ENCODE measurements at regions not wholly inside any gene's neighbourhood (a gene's known extent, or its start where the extent isn't known, plus 50 kb on each side); places are given as distances from the start of the nearest gene placed in this dataset.

DNA sequence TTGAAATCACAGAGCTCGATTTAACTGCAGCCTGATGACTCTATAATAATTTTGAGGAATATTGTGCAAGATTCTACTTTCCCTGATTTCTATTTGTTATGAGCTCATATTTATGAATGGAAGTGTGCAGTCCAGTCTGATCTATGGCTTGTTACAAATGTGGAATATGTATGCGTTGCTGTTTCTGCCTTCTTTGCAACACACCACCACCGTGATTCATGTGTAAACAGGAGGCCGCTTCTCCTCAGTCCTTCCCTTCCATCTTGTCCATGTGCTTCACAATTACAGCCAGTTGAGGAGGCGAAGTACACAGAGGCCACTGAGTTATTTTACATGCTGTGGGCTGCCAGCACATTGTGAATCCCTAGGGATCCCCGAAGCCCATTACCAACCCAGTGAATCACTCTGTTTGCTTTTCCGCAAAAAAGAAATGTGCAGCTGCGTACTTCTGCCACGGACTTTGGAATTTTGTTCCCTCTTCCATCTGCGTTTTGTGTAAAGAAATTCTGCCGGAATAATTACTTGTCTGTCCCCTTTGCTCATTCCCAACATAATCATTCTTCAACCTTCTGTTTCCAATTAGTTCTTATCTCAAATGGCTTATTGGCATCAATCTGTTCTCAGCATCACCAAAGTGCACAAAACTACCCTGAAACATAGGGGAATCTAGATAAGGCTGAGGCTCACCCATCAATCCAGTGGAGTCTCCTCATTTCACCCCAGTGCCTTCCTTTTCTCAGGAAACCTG lies 551.6 kb upstream of the CITED2 start:
- Histone ChIP-seq H3K27me3 (no peaks in the 10 kb centered on the region), H3K9me2 (replicated peaks; ENCODE audit: insufficient read depth) (no peaks in the 10 kb centered on the region), H3K4me1 (ENCODE audit: insufficient read depth) (peaks cover 14% of the 10 kb centered on the region), H2AFZ (no peak overlapping the region), H3K4me3 (no peak overlapping the region), H3K36me3 (replicated peaks; ENCODE audit: insufficient read depth, low read depth) (no peaks in the 10 kb centered on the region), H3K9me3 (ENCODE audit: low read depth) (no peaks in the 10 kb centered on the region), H3K4me2 (peak overlapping the region; percentile 10), H3K79me2 (no peaks in the 10 kb centered on the region), H3K27ac (peak overlapping the region; percentile 71), H4K20me1 (ENCODE audit: insufficient read depth, poor library complexity, severe bottlenecking) (no peaks in the 10 kb centered on the region)
- TF ChIP-seq EZH2 (IDR thresholded peaks at IDR 0.05; ENCODE audit: borderline replicate concordance): no peak
- no peak for TF ChIP-seq EZH2phosphoT487 (IDR thresholded peaks at IDR 0.05; ENCODE audit: low read depth, severe bottlenecking, unreplicated experiment)
- TF ChIP-seq, protein P1, sequence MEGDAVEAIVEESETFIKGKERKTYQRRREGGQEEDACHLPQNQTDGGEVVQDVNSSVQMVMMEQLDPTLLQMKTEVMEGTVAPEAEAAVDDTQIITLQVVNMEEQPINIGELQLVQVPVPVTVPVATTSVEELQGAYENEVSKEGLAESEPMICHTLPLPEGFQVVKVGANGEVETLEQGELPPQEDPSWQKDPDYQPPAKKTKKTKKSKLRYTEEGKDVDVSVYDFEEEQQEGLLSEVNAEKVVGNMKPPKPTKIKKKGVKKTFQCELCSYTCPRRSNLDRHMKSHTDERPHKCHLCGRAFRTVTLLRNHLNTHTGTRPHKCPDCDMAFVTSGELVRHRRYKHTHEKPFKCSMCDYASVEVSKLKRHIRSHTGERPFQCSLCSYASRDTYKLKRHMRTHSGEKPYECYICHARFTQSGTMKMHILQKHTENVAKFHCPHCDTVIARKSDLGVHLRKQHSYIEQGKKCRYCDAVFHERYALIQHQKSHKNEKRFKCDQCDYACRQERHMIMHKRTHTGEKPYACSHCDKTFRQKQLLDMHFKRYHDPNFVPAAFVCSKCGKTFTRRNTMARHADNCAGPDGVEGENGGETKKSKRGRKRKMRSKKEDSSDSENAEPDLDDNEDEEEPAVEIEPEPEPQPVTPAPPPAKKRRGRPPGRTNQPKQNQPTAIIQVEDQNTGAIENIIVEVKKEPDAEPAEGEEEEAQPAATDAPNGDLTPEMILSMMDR (IDR thresholded peaks at IDR 0.05; ENCODE audit: poor library complexity): no peak
- 27% methylated on average over 11 of the region's 11 CpGs for WGBS (ENCODE audit: low lambda C conversion rate, missing lambda C conversion rate)
- peak; percentile 68 for DNase-seq (ENCODE audit: low spot score)

DNA sequence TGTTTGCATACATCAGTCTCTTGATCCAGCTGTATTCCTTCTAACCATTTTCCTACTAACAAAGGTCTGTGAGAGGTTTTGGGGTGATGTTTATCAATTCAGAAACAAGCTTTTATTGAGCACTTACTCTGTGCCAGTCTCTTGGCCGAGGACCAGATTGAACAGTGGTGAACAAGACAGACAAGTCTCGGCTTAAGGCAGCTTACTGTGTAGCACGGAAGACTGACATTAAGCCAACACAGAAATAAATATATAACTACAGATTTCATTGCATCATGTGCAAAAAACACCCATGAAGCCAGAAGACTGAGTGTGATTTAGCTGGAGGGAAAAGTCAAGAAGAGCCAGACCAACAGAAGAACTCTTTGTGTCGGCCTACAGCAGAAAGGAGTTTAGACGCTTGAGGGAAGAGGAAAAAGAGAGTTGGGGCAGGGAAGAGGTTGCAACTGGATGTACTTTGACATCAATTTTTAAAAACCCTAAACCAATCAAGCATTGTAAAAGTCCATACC lies 549.6 kb upstream of the CITED2 start:
- 91% methylated on average over 5 of the region's 5 CpGs for WGBS (ENCODE audit: low lambda C conversion rate, missing lambda C conversion rate)

DNA sequence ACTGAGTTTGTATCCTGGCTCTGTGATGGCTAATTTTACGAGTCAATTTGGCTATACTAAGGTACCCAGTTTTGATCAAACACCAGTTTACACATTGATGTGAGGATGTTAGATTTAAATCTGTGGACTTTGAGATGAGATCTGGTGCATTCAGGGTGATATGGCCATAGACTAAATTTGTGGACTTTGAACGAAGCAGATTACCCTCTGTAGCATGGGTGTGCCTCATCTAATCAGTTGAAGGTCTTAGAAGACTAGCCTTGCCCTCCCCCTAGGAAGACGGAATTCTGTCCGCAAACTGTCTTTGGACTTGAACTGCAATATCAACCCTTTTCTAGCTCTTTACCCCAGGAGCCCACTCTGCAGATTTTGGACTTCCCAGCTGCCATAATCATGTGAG lies 547.8 kb upstream of the CITED2 start:
- Histone ChIP-seq H3K4me2 (no peak overlapping the region), H3K36me3 (replicated peaks; ENCODE audit: insufficient read depth, low read depth) (no peaks in the 10 kb centered on the region), H3K9me3 (ENCODE audit: low read depth) (no peaks in the 10 kb centered on the region), H3K27ac (no peak overlapping the region), H3K4me3 (no peak overlapping the region), H3K27me3 (no peaks in the 10 kb centered on the region), H3K79me2 (no peaks in the 10 kb centered on the region), H3K9me2 (replicated peaks; ENCODE audit: insufficient read depth) (no peaks in the 10 kb centered on the region), H4K20me1 (ENCODE audit: insufficient read depth, poor library complexity, severe bottlenecking) (no peaks in the 10 kb centered on the region), H3K4me1 (ENCODE audit: insufficient read depth) (peaks cover 21% of the 10 kb centered on the region), H2AFZ (no peak overlapping the region)
- TF ChIP-seq, protein P1 (IDR thresholded peaks at IDR 0.05; ENCODE audit: poor library complexity): no peak
- TF ChIP-seq EZH2 (IDR thresholded peaks at IDR 0.05; ENCODE audit: borderline replicate concordance): no peak
- no peak for TF ChIP-seq EZH2phosphoT487 (IDR thresholded peaks at IDR 0.05; ENCODE audit: low read depth, severe bottlenecking, unreplicated experiment)
- no peak for DNase-seq (ENCODE audit: low spot score)
- WGBS (ENCODE audit: low lambda C conversion rate, missing lambda C conversion rate): 78% methylated on average over 4 of the region's 4 CpGs

More for the DNA sequence above, 549.6 kb upstream of the CITED2 start:
- H3K4me3 ChIP-seq: no peak overlapping the region
- no peak overlapping the region for H2AFZ ChIP-seq
- TF ChIP-seq EZH2 (IDR thresholded peaks at IDR 0.05; ENCODE audit: borderline replicate concordance): no peak
- no peaks in the 10 kb centered on the region for H3K27me3 ChIP-seq
- no peak overlapping the region for H3K4me2 ChIP-seq
- no peak for DNase-seq (ENCODE audit: low spot score)
- H3K36me3 ChIP-seq (replicated peaks; ENCODE audit: insufficient read depth, low read depth): no peaks in the 10 kb centered on the region
- no peaks in the 10 kb centered on the region for H3K79me2 ChIP-seq
- no peaks in the 10 kb centered on the region for H3K9me2 ChIP-seq (replicated peaks; ENCODE audit: insufficient read depth)
- H3K9me3 ChIP-seq (ENCODE audit: low read depth): no peaks in the 10 kb centered on the region
- peaks cover 21% of the 10 kb centered on the region for H3K4me1 ChIP-seq (ENCODE audit: insufficient read depth)
- no peak overlapping the region for H3K27ac ChIP-seq
- H4K20me1 ChIP-seq (ENCODE audit: insufficient read depth, poor library complexity, severe bottlenecking): no peaks in the 10 kb centered on the region

DNA sequence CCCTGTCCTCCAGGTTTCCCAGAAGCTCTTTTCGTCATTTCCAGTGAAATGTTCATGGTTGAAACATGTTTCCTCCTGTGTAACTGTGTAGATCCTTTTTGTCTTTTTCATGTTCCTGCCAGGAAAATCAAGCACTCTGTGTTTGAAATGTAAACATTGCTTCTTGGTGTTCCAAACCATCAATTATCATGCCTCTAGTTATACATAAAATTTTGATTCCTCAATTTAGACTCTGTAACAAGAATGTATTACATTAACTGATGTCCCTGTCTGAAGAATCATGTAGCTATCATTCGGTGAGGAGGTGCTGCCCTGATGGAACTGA lies 546.3 kb upstream of the CITED2 start:
- no peaks in the 10 kb centered on the region for H3K36me3 ChIP-seq (replicated peaks; ENCODE audit: insufficient read depth, low read depth)
- DNase-seq (ENCODE audit: low spot score): no peak
- H3K79me2 ChIP-seq: no peaks in the 10 kb centered on the region
- no peak overlapping the region for H3K4me2 ChIP-seq
- H2AFZ ChIP-seq: no peak overlapping the region
- H3K4me3 ChIP-seq: no peak overlapping the region
- TF ChIP-seq, protein P1 (IDR thresholded peaks at IDR 0.05; ENCODE audit: poor library complexity): no peak
- TF ChIP-seq EZH2phosphoT487 (IDR thresholded peaks at IDR 0.05; ENCODE audit: low read depth, severe bottlenecking, unreplicated experiment): no peak
- no peak for TF ChIP-seq EZH2 (IDR thresholded peaks at IDR 0.05; ENCODE audit: borderline replicate concordance)
- H3K4me1 ChIP-seq (ENCODE audit: insufficient read depth): peaks cover 14% of the 10 kb centered on the region
- no peak overlapping the region for H3K27ac ChIP-seq
- 84% methylated on average over 2 of the region's 2 CpGs for WGBS (ENCODE audit: low lambda C conversion rate, missing lambda C conversion rate)
- no peaks in the 10 kb centered on the region for H4K20me1 ChIP-seq (ENCODE audit: insufficient read depth, poor library complexity, severe bottlenecking)
- H3K27me3 ChIP-seq: no peaks in the 10 kb centered on the region
- no peaks in the 10 kb centered on the region for H3K9me2 ChIP-seq (replicated peaks; ENCODE audit: insufficient read depth)
- no peaks in the 10 kb centered on the region for H3K9me3 ChIP-seq (ENCODE audit: low read depth)

Measured in hepatocyte (in vitro differentiated cells).